HEK293 (cell line): ENCODE measurements at regions not wholly inside any gene's neighbourhood (a gene's known extent, or its start where the extent isn't known, plus 50 kb on each side); places are given as distances from the start of the nearest gene placed in this dataset.

Experiments
- CTCF ChIA-PET: fragments of 350-600 bp; formaldehyde crosslinking; extraction: SDS; loops from one replicate; lab custom pipeline; 2021; ENCODE audit warnings: antibody characterized with exemption; lab: Yijun Ruan, JAX
- POLR2A ChIA-PET: fragments of 300-600 bp; formaldehyde crosslinking; extraction: SDS; loops from one replicate; lab custom pipeline; 2020; ENCODE audit warnings: antibody characterized with exemption, inconsistent platforms; lab: Yijun Ruan, JAX
- H3K27ac ChIP-seq: fragments of 200-500 bp; sonication (Bioruptor generic); 2 replicates; pipeline ENCODE4 v1.5.1; 2014; ENCODE audit warnings: low read depth, low read length, control low read depth, inconsistent platforms; ENCODE audit errors: extremely low read depth
- H3K36me3 ChIP-seq, 2 experiments: fragments of 200-500 bp in 1 of 2; sonication (Bioruptor generic) in 1 of 2; 1 replicate in 1 of 2; 2 replicates in 1 of 2; pipeline ENCODE4 v1.5.1; 2014 to 2017; ENCODE audit warnings: inconsistent platforms in 2 of 2, low read length in 2 of 2; ENCODE audit not compliant: control insufficient read depth in 2 of 2, insufficient read depth in 1 of 2
- H3K4me1 ChIP-seq: fragments of 200-500 bp; sonication (Bioruptor generic); 2 replicates; pipeline ENCODE4 v1.5.1; 2014; ENCODE audit warnings: mild to moderate bottlenecking, low read length, inconsistent platforms; ENCODE audit not compliant: control insufficient read depth, insufficient read depth
- H3K4me3 ChIP-seq: 2 replicates; pipeline ENCODE4 v1.5.1; 2011; ENCODE audit warnings: low read depth, mild to moderate bottlenecking, control low read depth, low read length, moderate library complexity
- H3K9me3 ChIP-seq: fragments of 200-500 bp; sonication (Bioruptor generic); 2 replicates; pipeline ENCODE4 v1.5.1; 2014; ENCODE audit warnings: low read depth, low read length, inconsistent platforms; ENCODE audit not compliant: control insufficient read depth, insufficient read depth
- GLIS1 ChIP-seq: fragments of 450-650 bp; formaldehyde crosslinking; IDR thresholded peaks from 2 replicates; pipeline ENCODE4 v1.5.1; 2016; ENCODE audit warnings: missing biosample characterization, missing genetic modification characterization
- PRDM4 ChIP-seq: fragments of 450-650 bp; formaldehyde crosslinking; IDR thresholded peaks from 2 replicates; pipeline ENCODE4 v1.5.1; 2017; ENCODE audit warnings: missing biosample characterization, missing genetic modification characterization
- SCRT1 ChIP-seq: fragments of 450-650 bp; formaldehyde crosslinking; IDR thresholded peaks from 2 replicates; pipeline ENCODE4 v1.5.1; 2016; ENCODE audit warnings: missing biosample characterization, missing genetic modification characterization, borderline replicate concordance
- ZBTB7A ChIP-seq: fragments of 450-650 bp; formaldehyde crosslinking; IDR thresholded peaks from 2 replicates; pipeline ENCODE4 v1.5.1; 2016; ENCODE audit warnings: low read depth, missing biosample characterization, missing genetic modification characterization
- ZNF16 ChIP-seq: fragments of 450-650 bp; formaldehyde crosslinking; IDR thresholded peaks from 2 replicates; pipeline ENCODE4 v1.5.1; 2016; ENCODE audit warnings: low read depth, missing biosample characterization, missing genetic modification characterization
- ZNF202 ChIP-seq: fragments of 450-650 bp; formaldehyde crosslinking; IDR thresholded peaks from 2 replicates; pipeline ENCODE4 v1.5.1; 2016; ENCODE audit warnings: missing biosample characterization, missing genetic modification characterization, borderline replicate concordance
- ZNF280C ChIP-seq: fragments of 450-650 bp; formaldehyde crosslinking; IDR thresholded peaks from 2 replicates; pipeline ENCODE4 v1.5.1; 2016; ENCODE audit warnings: missing biosample characterization, missing genetic modification characterization
- ZNF292 ChIP-seq: fragments of 450-650 bp; formaldehyde crosslinking; IDR thresholded peaks from 2 replicates; pipeline ENCODE4 v1.5.1; 2016; ENCODE audit warnings: low read depth, missing biosample characterization, missing genetic modification characterization, borderline replicate concordance
- ZNF398 ChIP-seq: fragments of 450-650 bp; formaldehyde crosslinking; IDR thresholded peaks from 2 replicates; pipeline ENCODE4 v1.5.1; 2017; ENCODE audit warnings: missing biosample characterization, missing genetic modification characterization
- ZNF580 ChIP-seq: fragments of 450-650 bp; formaldehyde crosslinking; IDR thresholded peaks from 2 replicates; pipeline ENCODE4 v1.5.1; 2016; ENCODE audit warnings: missing biosample characterization, missing genetic modification characterization
- ZNF621 ChIP-seq: fragments of 450-650 bp; formaldehyde crosslinking; IDR thresholded peaks from 2 replicates; pipeline ENCODE4 v1.5.1; 2017; ENCODE audit warnings: missing biosample characterization, missing genetic modification characterization
- ZNF692 ChIP-seq: fragments of 450-650 bp; formaldehyde crosslinking; IDR thresholded peaks from 2 replicates; pipeline ENCODE4 v1.5.1; 2016; ENCODE audit warnings: missing biosample characterization, missing genetic modification characterization
- TF ChIP-seq, protein P1 (sequence below): fragments of 450-650 bp; formaldehyde crosslinking; IDR thresholded peaks from 2 replicates; pipeline ENCODE4 v1.5.1; 2016; ENCODE audit warnings: missing biosample characterization, missing genetic modification characterization

- H3K4me3 ChIP-seq: no peak overlapping the region
- no peaks in the 10 kb centered on the region for H3K36me3 ChIP-seq
- H3K9me3 ChIP-seq: no peaks in the 10 kb centered on the region
- no peak overlapping the region for H3K27ac ChIP-seq
- ChIA-PET POLR2A (no interaction called here), CTCF (no interaction called here)
- H3K4me1 ChIP-seq: no peaks in the 10 kb centered on the region
- TF ChIP-seq ZBTB7A (tag by site-specific recombination): no peak
- TF ChIP-seq ZNF16 (tag by site-specific recombination): no peak
- TF ChIP-seq GLIS1: no peak
- no peak for TF ChIP-seq SCRT1 (tag by site-specific recombination)
- TF ChIP-seq ZNF202 (tag by site-specific recombination): no peak
These were observed 280.1 kb downstream of the CDH10 start for GRCh38 chr5:24364711-24365110.

DNA sequence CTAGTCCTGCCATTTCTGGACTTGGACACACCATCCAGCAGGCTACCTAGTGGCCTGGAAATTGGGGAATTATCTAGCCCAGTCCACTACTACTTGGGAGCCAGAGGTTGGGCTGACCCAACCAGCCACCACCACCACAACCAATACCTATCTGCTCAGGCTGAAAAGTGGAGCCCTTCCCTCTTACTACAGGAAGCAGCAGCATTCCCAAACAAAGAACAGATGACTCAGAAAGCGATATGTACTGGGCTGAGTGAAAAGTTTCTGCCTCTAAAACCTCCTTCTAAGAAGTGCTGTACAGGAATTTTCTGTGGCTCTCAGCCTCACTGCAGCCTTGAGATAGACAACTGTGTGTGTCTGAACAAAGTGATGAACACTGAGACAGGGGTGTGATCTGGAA lies 279.4 kb downstream of the CDH10 start:
- ChIA-PET POLR2A (no interaction called here), CTCF (no interaction called here)
- H3K4me1 ChIP-seq: no peaks in the 10 kb centered on the region
- H3K9me3 ChIP-seq: no peaks in the 10 kb centered on the region
- no peak overlapping the region for H3K27ac ChIP-seq
- H3K36me3 ChIP-seq: no peaks in the 10 kb centered on the region
- TF ChIP-seq ZNF621 (tag by site-specific recombination) (no peak), ZNF280C (tag by site-specific recombination) (no peak), ZNF692 (no peak), ZNF398 (no peak), PRDM4 (no peak)
- H3K4me3 ChIP-seq: no peak overlapping the region

DNA sequence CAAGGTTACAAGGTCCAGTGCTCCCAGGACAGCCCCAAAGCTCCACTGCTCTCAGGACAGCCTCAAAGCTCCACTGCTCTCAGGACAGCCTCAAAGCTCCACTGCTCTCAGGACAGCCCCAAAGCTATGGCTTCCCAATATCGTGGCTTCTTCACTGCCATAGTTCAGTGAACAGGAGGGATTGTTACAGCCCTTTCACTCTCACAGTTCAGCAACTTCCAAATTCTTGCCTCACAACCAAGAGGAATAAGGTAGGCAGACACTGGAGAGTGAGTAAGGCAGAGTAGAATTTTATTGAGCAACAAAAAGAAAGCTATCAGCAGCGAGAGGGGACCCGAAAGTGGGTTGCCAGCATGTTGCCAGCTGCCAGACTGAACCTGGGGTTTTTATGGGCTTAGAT lies 277.6 kb downstream of the CDH10 start:
- H3K4me3 ChIP-seq: no peak overlapping the region
- H3K27ac ChIP-seq: no peak overlapping the region
- TF ChIP-seq, protein P1, sequence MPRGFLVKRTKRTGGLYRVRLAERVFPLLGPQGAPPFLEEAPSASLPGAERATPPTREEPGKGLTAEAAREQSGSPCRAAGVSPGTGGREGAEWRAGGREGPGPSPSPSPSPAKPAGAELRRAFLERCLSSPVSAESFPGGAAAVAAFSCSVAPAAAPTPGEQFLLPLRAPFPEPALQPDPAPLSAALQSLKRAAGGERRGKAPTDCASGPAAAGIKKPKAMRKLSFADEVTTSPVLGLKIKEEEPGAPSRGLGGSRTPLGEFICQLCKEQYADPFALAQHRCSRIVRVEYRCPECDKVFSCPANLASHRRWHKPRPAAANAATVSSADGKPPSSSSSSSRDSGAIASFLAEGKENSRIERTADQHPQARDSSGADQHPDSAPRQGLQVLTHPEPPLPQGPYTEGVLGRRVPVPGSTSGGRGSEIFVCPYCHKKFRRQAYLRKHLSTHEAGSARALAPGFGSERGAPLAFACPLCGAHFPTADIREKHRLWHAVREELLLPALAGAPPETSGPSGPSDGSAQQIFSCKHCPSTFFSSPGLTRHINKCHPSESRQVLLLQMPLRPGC (tag by site-specific recombination): no peak
- TF ChIP-seq ZNF580 (tag by site-specific recombination) (no peak), ZNF292 (tag by site-specific recombination) (no peak)
- no peaks in the 10 kb centered on the region for H3K4me1 ChIP-seq
- ChIA-PET POLR2A (no interaction called here), CTCF (no interaction called here)
- H3K9me3 ChIP-seq: no peaks in the 10 kb centered on the region
- no peaks in the 10 kb centered on the region for H3K36me3 ChIP-seq
